H9 (cell line): ENCODE measurements at regions not wholly inside any gene's neighbourhood (a gene's known extent, or its start where the extent isn't known, plus 50 kb on each side); places are given as distances from the start of the nearest gene placed in this dataset.

Experiments
- DNase-seq: peaks from one replicate; pipeline ENCODE4 v3.0.0-alpha.2; 2017
- H2AFZ ChIP-seq: one replicate; pipeline ENCODE4 v1.6.1; 2013; ENCODE audit warnings: mild to moderate bottlenecking, low read length, control low read depth, moderate library complexity
- H2AK5ac ChIP-seq: 2 replicates; pipeline ENCODE4 v1.6.1; 2013; ENCODE audit warnings: low read length, control low read depth, mixed read lengths; ENCODE audit not compliant: insufficient read length
- H2BK120ac ChIP-seq: one replicate; pipeline ENCODE4 v1.6.1; 2013; ENCODE audit warnings: low read depth, mild to moderate bottlenecking, low read length, control low read depth, inconsistent platforms; ENCODE audit not compliant: poor library complexity, severe bottlenecking
- H2BK12ac ChIP-seq: 2 replicates; pipeline ENCODE4 v1.6.1; 2013; ENCODE audit warnings: low read length, control low read depth, mixed read lengths, low read depth; ENCODE audit not compliant: insufficient read length
- H2BK15ac ChIP-seq: 2 replicates; pipeline ENCODE4 v1.6.1; 2013; ENCODE audit warnings: low read depth, low read length, control low read depth
- H2BK20ac ChIP-seq: one replicate; pipeline ENCODE4 v1.6.1; 2013; ENCODE audit warnings: low read depth, mild to moderate bottlenecking, low read length, control low read depth, inconsistent platforms; ENCODE audit not compliant: poor library complexity, severe bottlenecking
- H2BK5ac ChIP-seq: 2 replicates; pipeline ENCODE4 v1.6.1; 2013; ENCODE audit warnings: low read length, control low read depth, mixed read lengths; ENCODE audit not compliant: insufficient read length
- H3K14ac ChIP-seq: 2 replicates; pipeline ENCODE4 v1.6.1; 2013; ENCODE audit warnings: low read length, control low read depth; ENCODE audit not compliant: insufficient read depth
- H3K18ac ChIP-seq: 2 replicates; pipeline ENCODE4 v1.6.1; 2013; ENCODE audit warnings: low read depth, mild to moderate bottlenecking, mixed read lengths, low read length, control low read depth; ENCODE audit not compliant: insufficient read length
- H3K23ac ChIP-seq: 2 replicates; pipeline ENCODE4 v1.6.1; 2013; ENCODE audit warnings: low read length, control low read depth, mixed read lengths, low read depth; ENCODE audit not compliant: insufficient read length
- H3K23me2 ChIP-seq: 2 replicates; pipeline ENCODE4 v1.6.1; 2013; ENCODE audit warnings: low read depth, mild to moderate bottlenecking, mixed read lengths, low read length, control low read depth; ENCODE audit not compliant: insufficient read length, poor library complexity, severe bottlenecking
- H3K27ac ChIP-seq: 2 replicates; pipeline ENCODE4 v1.5.1; 2013; ENCODE audit warnings: low read length, control low read depth, mixed read lengths, low read depth; ENCODE audit not compliant: insufficient read length
- H3K27me3 ChIP-seq: 2 replicates; pipeline ENCODE4 v1.6.1; 2013; ENCODE audit warnings: low read length, control low read depth, inconsistent platforms; ENCODE audit not compliant: insufficient read depth
- H3K4ac ChIP-seq: 2 replicates; pipeline ENCODE4 v1.6.1; 2013; ENCODE audit warnings: low read depth, mild to moderate bottlenecking, control low read depth, inconsistent platforms, low read length, moderate library complexity
- H3K4me1 ChIP-seq: 2 replicates; pipeline ENCODE4 v1.6.1; 2013; ENCODE audit warnings: low read length, control low read depth, inconsistent platforms; ENCODE audit not compliant: insufficient read depth
- H3K4me2 ChIP-seq: 2 replicates; pipeline ENCODE4 v1.6.1; 2013; ENCODE audit warnings: low read length, control low read depth, mixed read lengths; ENCODE audit not compliant: insufficient read length, insufficient read depth
- H3K56ac ChIP-seq: 2 replicates; pipeline ENCODE4 v1.6.1; 2013; ENCODE audit warnings: low read depth, mild to moderate bottlenecking, mixed read lengths, low read length, control low read depth; ENCODE audit not compliant: insufficient read length
- H3K79me1 ChIP-seq: 2 replicates; pipeline ENCODE4 v1.6.1; 2013; ENCODE audit warnings: low read depth, mild to moderate bottlenecking, moderate library complexity, low read length, control low read depth, inconsistent platforms; ENCODE audit not compliant: insufficient read depth, poor library complexity, severe bottlenecking
- H3K79me2 ChIP-seq: 2 replicates; pipeline ENCODE4 v1.6.1; 2013; ENCODE audit warnings: low read length, control low read depth, inconsistent platforms; ENCODE audit not compliant: insufficient read depth
- H3K9ac ChIP-seq: 2 replicates; pipeline ENCODE4 v1.6.1; 2013; ENCODE audit warnings: low read length, control low read depth, mixed read lengths; ENCODE audit not compliant: insufficient read length; ENCODE audit errors: extremely low read depth
- H3K9me3 ChIP-seq: one replicate; pipeline ENCODE4 v1.6.1; 2013; ENCODE audit warnings: low read depth, low read length, inconsistent platforms; ENCODE audit not compliant: control insufficient read depth
- H3T11ph ChIP-seq: one replicate; pipeline ENCODE4 v1.6.1; 2013; ENCODE audit warnings: mild to moderate bottlenecking, low read length, control low read depth, inconsistent platforms
- H4K20me1 ChIP-seq: one replicate; pipeline ENCODE4 v1.6.1; 2013; ENCODE audit not compliant: control insufficient read depth, insufficient read length, insufficient read depth
- H4K5ac ChIP-seq: 2 replicates; pipeline ENCODE4 v1.6.1; 2013; ENCODE audit warnings: low read depth, mild to moderate bottlenecking, mixed read lengths, low read length, control low read depth; ENCODE audit not compliant: insufficient read length
- H4K8ac ChIP-seq: replicated peaks from 2 replicates; pipeline ENCODE4 v1.6.1; 2013; ENCODE audit warnings: low read length, control low read depth, mixed read lengths, low read depth; ENCODE audit not compliant: insufficient read length
- H4K91ac ChIP-seq: 2 replicates; pipeline ENCODE4 v1.6.1; 2013; ENCODE audit warnings: low read depth, mild to moderate bottlenecking, moderate library complexity, mixed read lengths, low read length, control low read depth; ENCODE audit not compliant: insufficient read length
- H3K27ac Mint-ChIP-seq, 3 experiments: 2 replicates in 2 of 3; 3 replicates in 1 of 3; pipeline ENCODE4 v1.8.0; 2020 to 2021; ENCODE audit warnings: mixed read lengths in 3 of 3, mild to moderate bottlenecking in 1 of 3, moderate library complexity in 1 of 3
- H3K27me3 Mint-ChIP-seq: 2 replicates; pipeline ENCODE4 v1.8.0; 2021; ENCODE audit warnings: low read depth, mild to moderate bottlenecking, moderate library complexity, mixed read lengths
- H3K36me3 Mint-ChIP-seq, 3 experiments: 2 replicates in 2 of 3; 3 replicates in 1 of 3; pipeline ENCODE4 v1.8.0; 2020 to 2021; ENCODE audit warnings: low read depth in 3 of 3, mixed read lengths in 3 of 3; ENCODE audit not compliant: insufficient read depth in 1 of 3
- H3K4me1 Mint-ChIP-seq, 2 experiments: 2 replicates each; pipeline ENCODE4 v1.8.0; 2020; ENCODE audit warnings: mixed read lengths in 2 of 2
- H3K4me3 Mint-ChIP-seq, 2 experiments: 2 replicates in 1 of 2; 3 replicates in 1 of 2; pipeline ENCODE4 v1.8.0; 2020 to 2021; ENCODE audit warnings: mild to moderate bottlenecking in 2 of 2, mixed read lengths in 2 of 2, moderate library complexity in 1 of 2
- H3K9me3 Mint-ChIP-seq, 2 experiments: 2 replicates in 1 of 2; 3 replicates in 1 of 2; pipeline ENCODE4 v1.8.0; 2020; ENCODE audit warnings: mild to moderate bottlenecking in 2 of 2, mixed read lengths in 2 of 2, moderate library complexity in 1 of 2
- WGBS: extraction: QIAGEN DNeasy Blood & Tissue Kit; methylation state at CpG from one replicate; pipeline ENCODE4 v1.1.7; 2013; ENCODE audit warnings: missing lambda C conversion rate, low lambda C conversion rate, mixed read lengths; ENCODE audit not compliant: insufficient read length; ENCODE audit errors: extremely low coverage; 5-methylcytosine and 5-hydroxymethylcytosine counted together
- TF ChIP-seq, protein P1 (sequence below): fragments of 200-600 bp; sonication (generic); conservative IDR thresholded peaks from 3 replicates; pipeline ENCODE4 v1.8.0; 2021; ENCODE audit warnings: antibody characterized with exemption, mild to moderate bottlenecking

DNA sequence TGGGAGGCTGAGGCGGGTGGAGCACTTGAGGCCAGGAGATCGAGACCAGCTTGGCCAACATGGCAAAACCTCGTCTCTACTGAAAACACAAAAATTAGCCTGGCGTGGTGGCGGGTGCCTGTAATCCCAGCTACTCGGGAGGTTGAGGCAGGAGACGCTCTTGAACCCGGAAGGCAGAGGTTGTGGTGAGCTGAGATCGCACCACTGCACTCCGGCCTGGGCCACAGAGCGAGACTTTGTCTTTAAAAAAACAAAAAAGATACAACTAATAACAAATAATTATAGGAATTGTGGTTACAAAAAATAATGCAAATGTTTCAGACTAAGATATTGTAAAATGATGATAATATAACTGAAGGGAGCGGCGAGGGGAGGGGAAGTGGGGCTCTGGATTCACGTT, 90.3 kb upstream of the RTL6 start:
- peaks cover 1 to 25% of the 10 kb centered on the region in 2 experiments; a peak in 3 of 4 replicates for H3K4me1 Mint-ChIP-seq

More for the DNA sequence above, 90.3 kb upstream of the RTL6 start:
- H4K5ac ChIP-seq, result no peak overlapping the region
- H4K20me1 ChIP-seq, result no peaks in the 10 kb centered on the region
- H2BK12ac ChIP-seq, result no peak overlapping the region
- H3K4me2 ChIP-seq, result no peak overlapping the region
- H2BK120ac ChIP-seq, result no peak overlapping the region
- H3K4ac ChIP-seq, result no peak overlapping the region
- TF ChIP-seq, protein P1, sequence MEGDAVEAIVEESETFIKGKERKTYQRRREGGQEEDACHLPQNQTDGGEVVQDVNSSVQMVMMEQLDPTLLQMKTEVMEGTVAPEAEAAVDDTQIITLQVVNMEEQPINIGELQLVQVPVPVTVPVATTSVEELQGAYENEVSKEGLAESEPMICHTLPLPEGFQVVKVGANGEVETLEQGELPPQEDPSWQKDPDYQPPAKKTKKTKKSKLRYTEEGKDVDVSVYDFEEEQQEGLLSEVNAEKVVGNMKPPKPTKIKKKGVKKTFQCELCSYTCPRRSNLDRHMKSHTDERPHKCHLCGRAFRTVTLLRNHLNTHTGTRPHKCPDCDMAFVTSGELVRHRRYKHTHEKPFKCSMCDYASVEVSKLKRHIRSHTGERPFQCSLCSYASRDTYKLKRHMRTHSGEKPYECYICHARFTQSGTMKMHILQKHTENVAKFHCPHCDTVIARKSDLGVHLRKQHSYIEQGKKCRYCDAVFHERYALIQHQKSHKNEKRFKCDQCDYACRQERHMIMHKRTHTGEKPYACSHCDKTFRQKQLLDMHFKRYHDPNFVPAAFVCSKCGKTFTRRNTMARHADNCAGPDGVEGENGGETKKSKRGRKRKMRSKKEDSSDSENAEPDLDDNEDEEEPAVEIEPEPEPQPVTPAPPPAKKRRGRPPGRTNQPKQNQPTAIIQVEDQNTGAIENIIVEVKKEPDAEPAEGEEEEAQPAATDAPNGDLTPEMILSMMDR, result no peak
- H3K9me3 ChIP-seq, result no peaks in the 10 kb centered on the region
- no peak overlapping the region for H4K91ac ChIP-seq
- no peaks in the 10 kb centered on the region for H3K23me2 ChIP-seq
- H3K18ac ChIP-seq, result no peak overlapping the region
- DNase-seq, result no peak
- no peak overlapping the region for H3K23ac ChIP-seq
- H3K27ac ChIP-seq, result no peak overlapping the region
- H3K9ac ChIP-seq, result no peak overlapping the region
- no peaks in the 10 kb centered on the region for H3K27me3 ChIP-seq
- Mint-ChIP-seq H3K36me3 (peaks cover 0 to 8% (median 3%) of the 10 kb centered on the region in 3 experiments; a peak in 5 of 7 replicates), H3K9me3 (peaks cover 4 to 8% of the 10 kb centered on the region in 2 experiments; a peak in 4 of 5 replicates), H3K27ac (no peak overlapping the region), H3K27me3 (peaks cover 32% of the 10 kb centered on the region), H3K4me3 (no peak overlapping the region)
- H3K14ac ChIP-seq, result no peak overlapping the region
- H2AK5ac ChIP-seq, result no peak overlapping the region
- no peak overlapping the region for H2BK20ac ChIP-seq
- WGBS, result no CpG with 5 or more reads among the region's 14 CpGs
- no peak overlapping the region for H4K8ac ChIP-seq
- no peak overlapping the region for H2BK15ac ChIP-seq
- no peak overlapping the region for H3T11ph ChIP-seq
- no peaks in the 10 kb centered on the region for H3K79me1 ChIP-seq
- H3K56ac ChIP-seq, result no peak overlapping the region
- H3K4me1 ChIP-seq, result no peaks in the 10 kb centered on the region
- no peak overlapping the region for H2BK5ac ChIP-seq
- no peaks in the 10 kb centered on the region for H3K79me2 ChIP-seq
- H2AFZ ChIP-seq, result no peak overlapping the region
